ENCODE measurements at regions not wholly inside any gene's neighbourhood (a gene's known extent, or its start where the extent isn't known, plus 50 kb on each side); places are given as distances from the start of the nearest gene placed in this dataset.

DNA sequence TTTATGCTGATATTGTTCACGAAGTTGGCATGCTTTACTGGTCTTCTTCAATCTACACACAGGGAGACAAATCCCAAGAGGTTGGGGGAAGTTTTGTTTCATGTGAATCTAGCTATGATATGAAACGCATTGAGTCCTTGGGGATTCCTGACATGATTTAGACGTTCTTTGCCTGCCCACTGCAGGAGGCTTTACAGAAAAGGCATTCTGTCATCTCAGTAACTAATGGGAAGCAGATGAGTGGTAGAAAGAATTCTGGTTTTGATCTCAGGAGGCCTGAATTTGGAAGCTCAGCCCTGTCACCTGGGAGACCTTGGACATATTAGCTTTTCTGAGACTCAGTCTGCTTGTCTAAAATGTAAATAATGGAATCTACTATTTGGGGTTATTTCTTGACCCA, 383.0 kb upstream of the NFIA start:
- TF ChIP-seq, protein P1, sequence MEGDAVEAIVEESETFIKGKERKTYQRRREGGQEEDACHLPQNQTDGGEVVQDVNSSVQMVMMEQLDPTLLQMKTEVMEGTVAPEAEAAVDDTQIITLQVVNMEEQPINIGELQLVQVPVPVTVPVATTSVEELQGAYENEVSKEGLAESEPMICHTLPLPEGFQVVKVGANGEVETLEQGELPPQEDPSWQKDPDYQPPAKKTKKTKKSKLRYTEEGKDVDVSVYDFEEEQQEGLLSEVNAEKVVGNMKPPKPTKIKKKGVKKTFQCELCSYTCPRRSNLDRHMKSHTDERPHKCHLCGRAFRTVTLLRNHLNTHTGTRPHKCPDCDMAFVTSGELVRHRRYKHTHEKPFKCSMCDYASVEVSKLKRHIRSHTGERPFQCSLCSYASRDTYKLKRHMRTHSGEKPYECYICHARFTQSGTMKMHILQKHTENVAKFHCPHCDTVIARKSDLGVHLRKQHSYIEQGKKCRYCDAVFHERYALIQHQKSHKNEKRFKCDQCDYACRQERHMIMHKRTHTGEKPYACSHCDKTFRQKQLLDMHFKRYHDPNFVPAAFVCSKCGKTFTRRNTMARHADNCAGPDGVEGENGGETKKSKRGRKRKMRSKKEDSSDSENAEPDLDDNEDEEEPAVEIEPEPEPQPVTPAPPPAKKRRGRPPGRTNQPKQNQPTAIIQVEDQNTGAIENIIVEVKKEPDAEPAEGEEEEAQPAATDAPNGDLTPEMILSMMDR (IDR thresholded peaks at IDR 0.05; ENCODE audit: low read depth, low read length, poor library complexity, severe bottlenecking), result no peak
- no peak for TF ChIP-seq EZH2phosphoT487 (IDR thresholded peaks at IDR 0.05; ENCODE audit: borderline replicate concordance, low read length)

Measured in DOHH2 (cell line).